Suprapubic skin (tissue), 4 donors: ENCODE measurements at regions not wholly inside any gene's neighbourhood (a gene's known extent, or its start where the extent isn't known, plus 50 kb on each side); places are given as distances from the start of the nearest gene placed in this dataset.
"Not testable (repeated sequence)": the region's sequence is repeated elsewhere in the genome, so short reads cannot be mapped to it uniquely, and the experiment has no call there.

Experiments used
- EP300 ChIP-seq: sonication (generic); formaldehyde crosslinking; IDR thresholded peaks from one replicate; pipeline ENCODE4 v1.6.1; 2017; ENCODE audit warnings: antibody characterized with exemption
- POLR2A ChIP-seq, 2 donors: fragments of 450-650 bp; IDR thresholded peaks; one replicate each; pipeline ENCODE4 v1.6.1; 2017; ENCODE audit warnings: antibody characterized with exemption in 2 of 2, mild to moderate bottlenecking in 2 of 2, moderate library complexity in 2 of 2
- POLR2AphosphoS5 ChIP-seq, 3 donors: sonication (generic); formaldehyde crosslinking; IDR thresholded peaks; one replicate each; pipeline ENCODE4 v1.6.1; 2017; ENCODE audit warnings: antibody characterized with exemption in 3 of 3
- TF ChIP-seq, protein P1 (sequence below), 2 donors: fragments of 200-600 bp in 1 of 2; fragments of 450-650 bp in 1 of 2; sonication (generic) in 1 of 2; IDR thresholded peaks; one replicate each; pipeline ENCODE4 v1.5.1; 2016 to 2019; ENCODE audit warnings: antibody characterized with exemption in 2 of 2, mild to moderate bottlenecking in 1 of 2, moderate library complexity in 1 of 2

DNA sequence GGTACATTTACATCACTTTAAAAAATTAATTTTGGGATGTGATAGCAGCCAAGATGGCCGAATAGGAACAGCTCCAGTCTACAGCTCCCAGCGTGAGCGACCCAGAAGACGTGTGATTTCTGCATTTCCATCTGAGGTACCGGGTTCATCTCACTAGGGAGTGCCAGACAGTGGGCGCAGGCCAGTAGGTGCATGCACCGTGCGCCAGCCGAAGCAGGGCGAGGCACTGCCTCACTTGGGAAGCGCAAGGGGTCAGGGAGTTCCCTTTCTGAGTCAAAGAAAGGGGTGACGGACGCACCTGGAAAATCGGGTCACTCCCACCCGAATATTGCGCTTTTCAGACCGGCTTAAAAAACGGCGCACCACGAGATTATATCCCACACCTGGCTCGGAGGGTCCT, 233.2 kb downstream of the PLOD2 start:
- TF ChIP-seq, protein P1, sequence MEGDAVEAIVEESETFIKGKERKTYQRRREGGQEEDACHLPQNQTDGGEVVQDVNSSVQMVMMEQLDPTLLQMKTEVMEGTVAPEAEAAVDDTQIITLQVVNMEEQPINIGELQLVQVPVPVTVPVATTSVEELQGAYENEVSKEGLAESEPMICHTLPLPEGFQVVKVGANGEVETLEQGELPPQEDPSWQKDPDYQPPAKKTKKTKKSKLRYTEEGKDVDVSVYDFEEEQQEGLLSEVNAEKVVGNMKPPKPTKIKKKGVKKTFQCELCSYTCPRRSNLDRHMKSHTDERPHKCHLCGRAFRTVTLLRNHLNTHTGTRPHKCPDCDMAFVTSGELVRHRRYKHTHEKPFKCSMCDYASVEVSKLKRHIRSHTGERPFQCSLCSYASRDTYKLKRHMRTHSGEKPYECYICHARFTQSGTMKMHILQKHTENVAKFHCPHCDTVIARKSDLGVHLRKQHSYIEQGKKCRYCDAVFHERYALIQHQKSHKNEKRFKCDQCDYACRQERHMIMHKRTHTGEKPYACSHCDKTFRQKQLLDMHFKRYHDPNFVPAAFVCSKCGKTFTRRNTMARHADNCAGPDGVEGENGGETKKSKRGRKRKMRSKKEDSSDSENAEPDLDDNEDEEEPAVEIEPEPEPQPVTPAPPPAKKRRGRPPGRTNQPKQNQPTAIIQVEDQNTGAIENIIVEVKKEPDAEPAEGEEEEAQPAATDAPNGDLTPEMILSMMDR (IDR thresholded peaks at IDR 0.05), result not testable (repeated sequence)
- TF ChIP-seq POLR2A (IDR thresholded peaks at IDR 0.05); EP300; POLR2AphosphoS5 (IDR thresholded peaks at IDR 0.05): not testable (repeated sequence)
